Neural crest cell (in vitro differentiated cells): ENCODE measurements at regions not wholly inside any gene's neighbourhood (a gene's known extent, or its start where the extent isn't known, plus 50 kb on each side); places are given as distances from the start of the nearest gene placed in this dataset.

Experiments used
- DNase-seq: peaks from one replicate; pipeline ENCODE4 v3.0.0; 2021; ENCODE audit warnings: low read depth, mixed read lengths, low spot score
- H3K27ac Mint-ChIP-seq: one replicate; pipeline ENCODE4 v1.8.0; 2021; ENCODE audit warnings: mild to moderate bottlenecking, mixed read lengths; ENCODE audit not compliant: unreplicated experiment
- H3K27me3 Mint-ChIP-seq: 2 replicates; pipeline ENCODE4 v1.8.0; 2021; ENCODE audit warnings: low read depth, mild to moderate bottlenecking, mixed read lengths
- H3K36me3 Mint-ChIP-seq: 2 replicates; pipeline ENCODE4 v1.8.0; 2021; ENCODE audit warnings: low read depth, mild to moderate bottlenecking, mixed read lengths
- H3K4me1 Mint-ChIP-seq: 2 replicates; pipeline ENCODE4 v1.8.0; 2021; ENCODE audit warnings: mixed read lengths
- H3K4me3 Mint-ChIP-seq: one replicate; pipeline ENCODE4 v1.8.0; 2021; ENCODE audit warnings: mild to moderate bottlenecking, mixed read lengths
- H3K9me3 Mint-ChIP-seq: 2 replicates; pipeline ENCODE4 v1.8.0; 2021; ENCODE audit warnings: mixed read lengths
- TF ChIP-seq, protein P1 (sequence below): fragments of 200-600 bp; sonication (generic); conservative IDR thresholded peaks from 2 replicates; pipeline ENCODE4 v1.5.0; 2021; ENCODE audit warnings: antibody characterized with exemption, mild to moderate bottlenecking

DNA sequence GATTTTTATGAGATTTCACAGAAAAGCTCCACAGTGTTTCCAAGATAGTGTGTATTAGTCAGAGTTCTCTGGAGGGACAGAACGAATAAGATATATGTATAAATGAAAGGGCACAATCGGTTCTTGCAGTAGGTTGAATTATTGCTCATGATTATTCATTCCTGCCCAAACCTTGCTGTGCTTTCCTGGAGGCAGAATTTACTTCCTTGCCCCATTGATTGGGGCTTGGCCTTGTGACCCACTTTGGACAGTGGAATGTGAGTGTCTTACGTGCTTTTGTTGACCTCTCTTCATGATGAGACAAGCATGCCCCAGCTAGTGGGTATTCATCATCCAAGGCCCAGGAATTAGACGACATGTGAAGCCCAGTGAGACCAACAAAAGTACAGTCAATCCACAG lies 53.0 kb upstream of the ABCB5 start:
- Mint-ChIP-seq H3K4me1 (peaks cover 22% of the 10 kb centered on the region), H3K9me3 (peaks cover 11% of the 10 kb centered on the region), H3K27ac (peak overlapping the region; percentile 52), H3K27me3 (no peaks in the 10 kb centered on the region), H3K36me3 (peaks cover 11% of the 10 kb centered on the region), H3K4me3 (no peak overlapping the region)
- TF ChIP-seq, protein P1, sequence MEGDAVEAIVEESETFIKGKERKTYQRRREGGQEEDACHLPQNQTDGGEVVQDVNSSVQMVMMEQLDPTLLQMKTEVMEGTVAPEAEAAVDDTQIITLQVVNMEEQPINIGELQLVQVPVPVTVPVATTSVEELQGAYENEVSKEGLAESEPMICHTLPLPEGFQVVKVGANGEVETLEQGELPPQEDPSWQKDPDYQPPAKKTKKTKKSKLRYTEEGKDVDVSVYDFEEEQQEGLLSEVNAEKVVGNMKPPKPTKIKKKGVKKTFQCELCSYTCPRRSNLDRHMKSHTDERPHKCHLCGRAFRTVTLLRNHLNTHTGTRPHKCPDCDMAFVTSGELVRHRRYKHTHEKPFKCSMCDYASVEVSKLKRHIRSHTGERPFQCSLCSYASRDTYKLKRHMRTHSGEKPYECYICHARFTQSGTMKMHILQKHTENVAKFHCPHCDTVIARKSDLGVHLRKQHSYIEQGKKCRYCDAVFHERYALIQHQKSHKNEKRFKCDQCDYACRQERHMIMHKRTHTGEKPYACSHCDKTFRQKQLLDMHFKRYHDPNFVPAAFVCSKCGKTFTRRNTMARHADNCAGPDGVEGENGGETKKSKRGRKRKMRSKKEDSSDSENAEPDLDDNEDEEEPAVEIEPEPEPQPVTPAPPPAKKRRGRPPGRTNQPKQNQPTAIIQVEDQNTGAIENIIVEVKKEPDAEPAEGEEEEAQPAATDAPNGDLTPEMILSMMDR, result no peak
- no peak for DNase-seq
